IPS DF 6.9 (cell line): ENCODE measurements at regions not wholly inside any gene's neighbourhood (a gene's known extent, or its start where the extent isn't known, plus 50 kb on each side); places are given as distances from the start of the nearest gene placed in this dataset.

Experiments
- DNase-seq: peaks from one replicate; pipeline ENCODE4 v3.0.0-alpha.2; 2013; ENCODE audit warnings: low read depth, low spot score
- H3K27ac ChIP-seq: one replicate; pipeline ENCODE4 v1.5.1; 2013; ENCODE audit warnings: low read length, control low read depth
- H3K27me3 ChIP-seq: 2 replicates; pipeline ENCODE4 v1.6.1; 2013; ENCODE audit warnings: mild to moderate bottlenecking, low read length; ENCODE audit not compliant: control insufficient read depth, insufficient read depth
- H3K36me3 ChIP-seq: 2 replicates; pipeline ENCODE4 v1.6.1; 2013; ENCODE audit warnings: low read length; ENCODE audit not compliant: control insufficient read depth, insufficient read depth
- H3K4me1 ChIP-seq: 2 replicates; pipeline ENCODE4 v1.6.1; 2013; ENCODE audit warnings: low read length; ENCODE audit not compliant: control insufficient read depth, insufficient read depth
- H3K4me3 ChIP-seq: 2 replicates; pipeline ENCODE4 v1.5.1; 2013; ENCODE audit warnings: mild to moderate bottlenecking, low read length
- H3K9me3 ChIP-seq: 2 replicates; pipeline ENCODE4 v1.6.1; 2013; ENCODE audit warnings: low read length, inconsistent platforms; ENCODE audit not compliant: control insufficient read depth, insufficient read depth
- WGBS: extraction: QIAGEN DNeasy Blood & Tissue Kit; methylation state at CpG from one replicate; pipeline ENCODE4 v1.1.7; 2013; ENCODE audit warnings: mixed read lengths, missing lambda C conversion rate; ENCODE audit not compliant: insufficient read length, insufficient coverage; 5-methylcytosine and 5-hydroxymethylcytosine counted together

- Histone ChIP-seq H3K36me3 (no peaks in the 10 kb centered on the region; the same call in 1 of the 2 replicates), H3K9me3 (peaks cover 37% of the 10 kb centered on the region), H3K27ac (no peak overlapping the region), H3K4me1 (no peaks in the 10 kb centered on the region), H3K4me3 (no peak overlapping the region), H3K27me3 (no peaks in the 10 kb centered on the region)
- WGBS = no CpG with 5 or more reads among the region's 18 CpGs
- no peak for DNase-seq
These were observed 1260.3 kb downstream of the BRD1 start for GRCh38 chr22:48567213-48567975.

- WGBS = no CpG with 5 or more reads among the region's 13 CpGs
- Histone ChIP-seq H3K27me3 (no peaks in the 10 kb centered on the region), H3K27ac (no peak overlapping the region), H3K9me3 (peaks cover 32% of the 10 kb centered on the region), H3K4me3 (no peak overlapping the region), H3K4me1 (no peaks in the 10 kb centered on the region), H3K36me3 (no peaks in the 10 kb centered on the region; the same call in 1 of the 2 replicates)
- no peak for DNase-seq
These were observed 1260.9 kb downstream of the BRD1 start for GRCh38 chr22:48566741-48567140.

DNA sequence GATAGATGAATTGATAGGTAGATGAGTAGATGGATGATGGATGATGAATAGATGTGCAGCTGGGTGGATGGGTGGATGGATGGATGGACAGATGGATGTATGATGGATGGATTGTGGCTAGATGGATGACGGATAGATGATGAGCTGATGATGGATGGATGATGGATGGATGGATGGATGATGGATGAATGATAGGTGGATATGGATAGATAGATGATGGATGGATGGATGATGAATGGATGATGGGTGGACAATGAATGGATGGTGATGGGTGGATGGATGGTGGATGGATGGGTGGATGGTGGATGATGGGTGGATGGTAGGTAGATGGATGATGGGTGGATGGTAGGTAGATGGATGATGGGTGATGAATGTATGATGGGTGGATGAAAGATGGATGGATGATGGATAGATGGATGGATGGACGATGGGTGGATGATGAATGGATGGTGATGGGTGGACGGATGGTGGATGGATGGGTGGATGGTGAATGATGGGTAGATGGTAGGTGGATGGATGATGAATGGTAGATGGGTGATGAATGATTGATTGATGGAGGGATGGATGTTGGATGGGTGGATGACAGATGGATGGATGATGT, 1261.7 kb downstream of the BRD1 start:
- Histone ChIP-seq H3K27me3 (no peaks in the 10 kb centered on the region), H3K4me3 (no peak overlapping the region), H3K36me3 (no peaks in the 10 kb centered on the region; the same call in 1 of the 2 replicates), H3K27ac (no peak overlapping the region), H3K4me1 (no peaks in the 10 kb centered on the region), H3K9me3 (peaks cover 36% of the 10 kb centered on the region)
- WGBS = 100% methylated on average over 3 of the region's 3 CpGs
- no peak for DNase-seq

DNA sequence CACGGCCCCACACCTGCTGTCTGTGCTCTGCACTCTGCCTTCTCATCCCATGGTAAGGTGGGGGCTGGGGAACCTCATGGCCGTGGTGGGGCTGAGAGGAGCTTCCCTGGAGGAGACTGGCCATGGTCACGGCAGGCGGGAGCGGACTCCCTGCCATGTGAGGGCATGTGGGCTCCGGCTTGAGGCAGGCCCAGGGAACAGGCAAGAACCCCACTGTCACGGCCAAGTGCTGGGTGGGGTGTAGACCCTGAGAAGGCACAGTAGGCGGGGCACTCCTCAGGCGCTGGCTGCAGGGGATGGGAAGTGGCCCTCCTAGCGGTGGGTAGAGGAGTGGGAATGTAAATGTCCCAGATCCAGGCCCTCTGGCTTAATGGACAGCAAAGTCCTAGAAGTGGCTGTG, 1262.7 kb downstream of the BRD1 start:
- H3K9me3 ChIP-seq = peaks cover 41% of the 10 kb centered on the region
- no CpG with 5 or more reads among the region's 10 CpGs for WGBS
- DNase-seq = no peak

GRCh38 chr22:48563966-48564330, 1263.7 kb downstream of the BRD1 start:
- DNase-seq = no peak
- Histone ChIP-seq H3K36me3 (no peaks in the 10 kb centered on the region; the same call in 1 of the 2 replicates), H3K9me3 (peaks cover 42% of the 10 kb centered on the region), H3K4me3 (no peak overlapping the region), H3K4me1 (no peaks in the 10 kb centered on the region), H3K27me3 (no peaks in the 10 kb centered on the region), H3K27ac (no peak overlapping the region)
- no CpG with 5 or more reads among the region's 17 CpGs for WGBS

More for the DNA sequence above, 1262.7 kb downstream of the BRD1 start:
- H3K4me1 ChIP-seq = no peaks in the 10 kb centered on the region
- no peak overlapping the region for H3K27ac ChIP-seq
- H3K4me3 ChIP-seq = no peak overlapping the region
- no peaks in the 10 kb centered on the region for H3K27me3 ChIP-seq
- no peaks in the 10 kb centered on the region; the same call in 1 of the 2 replicates for H3K36me3 ChIP-seq

DNA sequence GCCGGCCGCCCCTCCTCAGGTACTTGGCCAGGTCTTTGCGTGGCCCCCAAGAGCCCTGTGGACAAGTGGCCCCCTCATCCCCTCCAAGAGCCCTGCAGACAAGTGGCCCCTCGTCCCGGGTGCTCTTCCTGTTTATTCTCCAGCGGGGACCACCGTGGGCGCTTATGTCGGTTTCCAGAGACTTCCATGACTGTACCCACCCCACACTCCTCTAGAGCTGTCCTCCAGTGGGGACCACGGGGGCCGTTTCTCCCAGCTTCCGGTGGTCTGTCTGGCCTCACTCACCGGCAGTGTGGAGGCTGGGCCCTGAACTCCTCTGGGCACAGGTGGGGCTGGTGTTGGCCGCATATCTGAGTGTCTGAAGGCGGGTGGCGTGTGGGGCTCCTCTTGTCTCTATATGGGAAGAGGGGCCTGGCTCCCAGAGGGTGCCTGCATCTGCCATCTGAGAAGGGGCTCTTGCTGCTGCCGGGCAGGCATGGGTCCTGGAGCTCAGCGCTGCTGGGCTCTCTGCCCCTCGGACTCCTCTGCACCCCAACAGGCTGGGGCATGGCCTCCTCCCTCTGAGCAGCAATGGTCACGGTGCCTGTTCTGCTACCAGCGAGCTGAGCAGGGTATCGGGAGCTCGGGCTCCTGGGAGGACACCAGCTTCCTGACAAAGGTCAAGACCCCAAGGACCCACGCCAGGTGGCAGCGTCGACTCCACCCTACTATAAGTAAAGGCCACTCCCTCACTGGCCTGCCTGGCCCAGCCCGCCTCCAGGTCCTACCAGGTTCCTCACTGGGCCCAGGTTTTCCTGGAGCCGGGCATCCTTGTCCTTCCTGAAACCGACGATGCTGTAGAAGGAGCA, 1264.3 kb downstream of the BRD1 start:
- H3K27ac ChIP-seq = no peak overlapping the region
- no peaks in the 10 kb centered on the region; the same call in 1 of the 2 replicates for H3K36me3 ChIP-seq
- DNase-seq = no peak
- WGBS = no CpG with 5 or more reads among the region's 30 CpGs
- no peaks in the 10 kb centered on the region for H3K4me1 ChIP-seq
- peaks cover 43% of the 10 kb centered on the region for H3K9me3 ChIP-seq
- H3K4me3 ChIP-seq = no peak overlapping the region
- H3K27me3 ChIP-seq = no peaks in the 10 kb centered on the region

DNA sequence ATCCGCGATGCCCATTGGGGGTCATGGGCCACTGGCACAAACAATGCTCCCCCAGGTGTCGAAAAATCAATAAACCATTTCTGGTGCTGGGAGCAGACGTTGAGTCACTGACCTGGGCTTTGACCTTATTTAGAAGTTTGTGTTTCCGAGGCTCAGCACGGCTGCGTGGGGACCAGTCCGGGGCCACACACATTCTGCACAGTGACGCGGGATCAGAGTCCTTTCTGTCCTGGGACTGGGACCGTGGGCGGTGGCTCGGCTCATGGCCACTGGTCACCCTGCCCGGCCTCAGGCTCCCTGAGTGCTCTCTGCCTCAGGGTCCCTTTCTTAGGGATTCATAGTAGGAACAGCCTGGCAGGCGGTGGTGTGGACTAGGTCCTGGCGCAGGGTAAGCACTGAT, 1266.0 kb downstream of the BRD1 start:
- Histone ChIP-seq H3K4me3 (no peak overlapping the region), H3K27ac (no peak overlapping the region), H3K27me3 (no peaks in the 10 kb centered on the region), H3K36me3 (no peaks in the 10 kb centered on the region; the same call in 1 of the 2 replicates), H3K4me1 (no peaks in the 10 kb centered on the region), H3K9me3 (peaks cover 47% of the 10 kb centered on the region)
- WGBS = no CpG with 5 or more reads among the region's 16 CpGs
- no peak for DNase-seq

- H3K4me3 ChIP-seq = no peak overlapping the region
- no peaks in the 10 kb centered on the region for H3K4me1 ChIP-seq
- whole genome bisulfite sequencing = no CpG with 5 or more reads among the region's 5 CpGs
- DNase-seq = no peak
- no peaks in the 10 kb centered on the region for H3K27me3 ChIP-seq
- H3K36me3 ChIP-seq = no peaks in the 10 kb centered on the region; the same call in 1 of the 2 replicates
- H3K27ac ChIP-seq = no peak overlapping the region
- H3K9me3 ChIP-seq = peaks cover 50% of the 10 kb centered on the region
These were observed 1266.8 kb downstream of the BRD1 start for GRCh38 chr22:48560836-48561235.

DNA sequence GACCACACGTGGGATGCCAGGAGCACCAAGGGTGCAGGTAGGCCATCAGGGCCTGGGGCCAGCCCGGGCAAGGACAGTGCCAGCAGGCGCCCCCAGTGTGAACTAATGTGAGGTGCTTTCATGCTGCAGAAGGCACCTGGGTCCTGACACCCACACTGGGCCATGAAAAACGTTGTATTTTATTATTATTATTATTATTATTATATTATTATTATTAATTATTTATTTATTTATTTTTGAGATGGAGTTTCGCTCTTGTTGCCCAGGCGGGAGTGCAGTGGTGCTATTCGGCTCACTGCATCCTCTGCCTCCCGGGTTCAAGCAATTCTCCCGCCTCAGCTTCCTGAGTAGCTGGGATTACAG, 1267.3 kb downstream of the BRD1 start:
- WGBS = no CpG with 5 or more reads among the region's 9 CpGs
- Histone ChIP-seq H3K9me3 (peaks cover 48% of the 10 kb centered on the region), H3K4me1 (no peaks in the 10 kb centered on the region)

GRCh38 chr22:48559647-48560388, 1267.9 kb downstream of the BRD1 start:
- Histone ChIP-seq H3K4me1 (no peaks in the 10 kb centered on the region), H3K27ac (no peak overlapping the region), H3K27me3 (no peaks in the 10 kb centered on the region), H3K9me3 (peaks cover 49% of the 10 kb centered on the region), H3K36me3 (no peaks in the 10 kb centered on the region; the same call in 1 of the 2 replicates), H3K4me3 (no peak overlapping the region)
- WGBS = no CpG with 5 or more reads among the region's 38 CpGs
- no peak for DNase-seq

More for the DNA sequence above, 1267.3 kb downstream of the BRD1 start:
- no peaks in the 10 kb centered on the region for H3K27me3 ChIP-seq
- no peaks in the 10 kb centered on the region; the same call in 1 of the 2 replicates for H3K36me3 ChIP-seq
- no peak for DNase-seq
- H3K4me3 ChIP-seq = no peak overlapping the region
- H3K27ac ChIP-seq = no peak overlapping the region
